Hepatocyte (in vitro differentiated cells): ENCODE measurements at regions not wholly inside any gene's neighbourhood (a gene's known extent, or its start where the extent isn't known, plus 50 kb on each side); places are given as distances from the start of the nearest gene placed in this dataset.

Experiments used
- CTCF ChIP-seq: fragments of 200-600 bp; sonication (generic); IDR thresholded peaks from 2 replicates; pipeline ENCODE4 v1.5.1; 2016; ENCODE audit warnings: antibody characterized with exemption, mild to moderate bottlenecking; ENCODE audit not compliant: poor library complexity
- EZH2 ChIP-seq: fragments of 200-600 bp; sonication (generic); IDR thresholded peaks from 2 replicates; pipeline ENCODE4 v1.6.1; 2016; ENCODE audit warnings: antibody characterized with exemption, mild to moderate bottlenecking, borderline replicate concordance
- EZH2phosphoT487 ChIP-seq: fragments of 200-600 bp; sonication (generic); IDR thresholded peaks from one replicate; pipeline ENCODE4 v1.6.1; 2018; ENCODE audit warnings: antibody characterized with exemption, mild to moderate bottlenecking, low read depth, moderate library complexity; ENCODE audit not compliant: unreplicated experiment, severe bottlenecking

GRCh38 chr14:105962532-105962931, 436.1 kb downstream of the TMEM121 start:
- no peak for TF ChIP-seq CTCF
- TF ChIP-seq EZH2phosphoT487 = no peak
- TF ChIP-seq EZH2 = no peak
